GM21717 (cell line): ENCODE measurements at regions not wholly inside any gene's neighbourhood (a gene's known extent, or its start where the extent isn't known, plus 50 kb on each side); places are given as distances from the start of the nearest gene placed in this dataset.
"Not testable (repeated sequence)": the region's sequence is repeated elsewhere in the genome, so short reads cannot be mapped to it uniquely, and the experiment has no call there.

Experiments used
- ATAC-seq: cut with Tn5 transposase; IDR thresholded peaks from one replicate; pipeline ENCODE4 v1.9.1; 2021; ENCODE audit warnings: mild to moderate bottlenecking, moderate library complexity; ENCODE audit not compliant: unreplicated experiment

GRCh38 chr10:2895594-2896196 is 171.7 kb upstream of the PFKP start:
- no peak for ATAC-seq

- no peak for ATAC-seq
Observed at GRCh38 chr10:2893991-2894390, 173.4 kb upstream of the PFKP start.

- no peak for ATAC-seq
Observed at GRCh38 chr10:2893158-2893845, 174.0 kb upstream of the PFKP start.

DNA sequence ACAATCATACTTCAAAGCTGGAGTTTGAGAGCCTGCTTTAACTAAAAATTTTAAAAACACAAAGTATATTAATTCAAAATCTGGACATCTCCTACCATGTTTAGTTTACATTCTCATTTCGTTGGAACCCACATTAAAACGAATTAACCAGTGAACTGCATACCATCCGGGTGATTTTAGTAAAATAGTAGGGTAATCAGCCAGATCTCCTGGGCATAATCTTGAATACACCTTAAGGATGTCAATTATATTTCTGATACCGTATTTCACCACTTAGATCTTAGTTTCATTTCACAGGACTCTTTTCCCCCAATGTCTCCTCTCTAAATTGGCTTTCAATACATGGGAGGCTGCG is 175.6 kb upstream of the PFKP start:
- no peak for ATAC-seq

DNA sequence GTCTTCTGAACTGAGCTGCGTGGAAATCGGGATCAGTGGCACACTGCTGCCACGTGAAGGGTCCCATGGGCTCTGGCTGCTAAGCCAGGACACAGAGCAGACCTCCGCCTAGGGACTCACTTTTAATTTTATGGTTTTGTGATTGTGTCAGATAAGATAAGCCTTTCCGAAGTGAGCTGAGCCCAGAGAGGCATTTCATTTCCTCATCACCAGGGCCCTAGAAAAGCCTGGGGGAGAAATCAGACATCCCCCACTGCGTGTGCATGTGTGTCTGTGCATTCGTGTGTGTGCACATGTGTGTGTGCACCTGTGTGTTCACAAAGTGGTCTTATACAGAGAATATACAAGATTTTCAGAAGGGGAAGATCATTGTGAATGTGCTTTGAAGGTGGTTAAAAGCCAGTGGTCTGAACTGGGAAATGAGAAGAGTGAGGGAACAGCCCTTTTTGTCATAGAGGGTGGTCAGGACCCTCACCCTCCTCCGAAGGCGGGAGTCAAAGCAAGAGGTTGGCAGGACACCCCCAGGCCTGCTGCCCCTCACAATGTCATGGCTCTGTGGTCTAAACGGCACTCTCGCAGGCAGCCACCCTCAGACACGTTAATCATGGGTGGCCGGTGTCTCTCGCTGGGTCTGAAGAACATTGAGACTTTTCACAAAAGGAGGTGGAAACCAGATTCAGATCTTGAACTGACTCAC is 176.1 kb upstream of the PFKP start:
- ATAC-seq, result no peak

GRCh38 chr10:2890093-2890492 is 177.3 kb upstream of the PFKP start:
- ATAC-seq, result no peak

DNA sequence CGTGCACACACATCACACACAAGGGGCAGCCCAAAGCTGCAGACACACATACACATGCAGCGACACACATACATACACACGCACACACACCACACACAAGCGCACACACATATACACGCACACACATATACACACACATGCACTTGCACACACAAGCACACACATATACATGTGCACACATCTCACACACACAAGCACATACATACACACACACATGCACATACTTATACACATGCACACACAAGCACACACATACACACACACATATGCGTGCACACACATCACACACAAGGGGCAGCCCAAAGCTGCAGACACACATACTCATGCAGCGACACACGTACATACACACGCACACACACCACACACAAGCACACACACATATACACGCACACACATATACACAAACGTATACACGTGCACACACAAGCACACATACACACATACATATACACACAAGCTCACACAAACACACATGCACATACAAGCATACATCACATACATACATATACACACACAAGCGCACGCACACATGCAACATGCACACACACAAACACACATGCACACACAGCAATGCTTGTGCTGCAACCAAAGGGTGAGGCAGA is 178.8 kb upstream of the PFKP start:
- ATAC-seq, result no peak

DNA sequence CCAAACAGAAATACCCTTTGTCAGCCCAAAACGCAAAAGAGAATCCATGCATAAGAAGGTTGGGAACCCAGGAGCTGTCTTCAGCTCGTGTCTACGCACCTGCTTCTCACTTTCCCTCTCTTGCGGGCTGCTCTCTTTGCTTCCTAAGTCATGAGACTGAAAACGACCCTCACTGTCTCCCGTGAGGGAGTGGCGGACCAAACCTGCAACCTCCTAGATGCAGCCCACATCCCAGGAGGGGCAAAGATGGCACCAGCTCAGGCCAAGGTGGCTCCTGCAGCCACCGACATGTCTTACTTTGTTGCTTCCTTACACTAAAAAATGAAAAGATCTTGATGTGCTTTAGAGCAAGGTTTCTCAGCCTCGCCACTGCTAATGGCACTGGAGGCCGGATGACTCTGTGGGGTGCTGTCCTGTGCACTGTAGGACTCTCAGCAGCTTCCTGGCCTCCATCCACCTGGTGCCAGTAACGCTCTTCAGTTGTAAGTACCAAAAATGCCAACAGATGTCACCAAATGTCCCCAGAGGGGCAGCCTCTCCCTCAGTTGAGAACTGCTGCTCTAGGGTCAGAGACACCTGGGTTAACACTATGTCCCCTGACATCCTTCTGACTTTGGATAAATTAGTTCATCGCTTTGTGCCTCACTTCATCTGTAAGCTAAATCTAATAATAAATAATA is 179.8 kb upstream of the PFKP start:
- no peak for ATAC-seq

GRCh38 chr10:2886662-2887061 is 180.7 kb upstream of the PFKP start:
- no peak for ATAC-seq

GRCh38 chr10:2885288-2886278 is 181.8 kb upstream of the PFKP start:
- no peak for ATAC-seq

- ATAC-seq, result not testable (repeated sequence)
Observed at GRCh38 chr10:2883983-2884540, 183.3 kb upstream of the PFKP start.

DNA sequence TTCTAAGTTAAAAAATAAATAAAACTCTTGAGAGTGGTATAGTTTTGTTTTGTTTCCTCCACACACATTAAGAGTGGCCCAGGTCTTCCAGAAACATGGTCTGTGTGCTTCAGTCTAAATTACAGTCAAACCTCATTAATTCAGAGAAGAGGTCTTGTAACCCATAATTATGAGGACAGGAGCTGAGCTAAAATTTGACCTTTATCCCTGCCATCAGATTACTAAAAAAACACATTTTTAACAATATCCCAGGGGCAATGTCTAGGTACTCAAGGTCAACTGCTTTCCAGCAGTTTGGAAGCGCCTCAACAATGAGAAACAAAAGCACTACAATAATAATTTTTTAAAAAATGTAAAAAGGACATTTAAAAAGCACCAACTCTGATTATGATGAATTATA is 184.1 kb upstream of the PFKP start:
- ATAC-seq, result no peak

GRCh38 chr10:2882628-2883027 is 184.7 kb upstream of the PFKP start:
- no peak for ATAC-seq

- no peak for ATAC-seq
Observed at GRCh38 chr10:2881720-2882620, 185.4 kb upstream of the PFKP start.

- not testable (repeated sequence) for ATAC-seq
Observed at GRCh38 chr10:2880050-2880449, 187.3 kb upstream of the PFKP start.

DNA sequence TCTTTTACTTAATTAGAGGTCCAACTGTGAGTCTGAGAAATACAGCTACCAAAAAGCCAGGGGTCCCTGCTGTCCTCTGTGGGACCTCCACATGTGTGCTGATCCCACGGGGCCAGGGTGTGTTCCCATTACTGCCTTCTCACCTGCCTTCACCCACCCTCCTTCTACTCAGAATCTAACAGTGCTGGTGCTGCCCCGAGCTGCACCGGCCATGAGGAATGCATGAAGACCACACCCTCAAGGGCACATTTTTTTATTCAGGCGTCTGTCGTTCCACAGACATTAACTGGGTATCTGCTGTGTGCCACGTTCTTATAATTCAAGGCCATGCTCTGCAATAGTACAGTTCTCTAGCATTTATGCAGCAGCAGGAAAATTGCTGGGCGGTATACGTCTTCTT is 188.5 kb upstream of the PFKP start:
- ATAC-seq, result no peak

GRCh38 chr10:2876032-2876431 is 191.3 kb upstream of the PFKP start:
- ATAC-seq, result no peak

DNA sequence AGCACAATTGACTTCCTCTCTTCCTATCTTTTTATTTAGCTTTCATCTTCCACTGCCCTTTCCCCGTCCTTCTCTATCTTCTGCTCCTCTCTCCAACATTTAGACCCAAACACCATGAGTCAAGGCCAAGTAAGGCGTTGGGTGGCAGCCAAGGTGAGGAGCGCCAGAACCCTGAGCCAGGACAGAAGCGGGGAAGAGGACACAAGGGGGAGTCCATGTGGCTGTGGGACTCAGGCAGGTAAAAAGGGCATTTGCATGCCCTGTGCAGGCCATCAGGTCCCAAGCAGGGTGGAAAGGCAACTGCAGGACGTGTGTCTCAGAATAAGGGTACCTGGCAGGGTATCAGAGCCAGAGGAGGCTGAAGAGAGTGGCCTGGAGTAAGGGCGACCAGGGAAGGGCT is 192.4 kb upstream of the PFKP start:
- ATAC-seq, result no peak

- no peak for ATAC-seq
Observed at GRCh38 chr10:2873769-2874168, 193.6 kb upstream of the PFKP start.
